ENCODE measurements at regions not wholly inside any gene's neighbourhood (a gene's known extent, or its start where the extent isn't known, plus 50 kb on each side); places are given as distances from the start of the nearest gene placed in this dataset.

- TF ChIP-seq POLR2AphosphoS5 (IDR thresholded peaks at IDR 0.05; ENCODE audit: low read depth, low read length) (no peak), CTCF (IDR thresholded peaks at IDR 0.05) (no peak), JUND (IDR thresholded peaks at IDR 0.05) (no peak), USF2 (IDR thresholded peaks at IDR 0.05; ENCODE audit: borderline replicate concordance, low read depth, low read length) (no peak), MAX (IDR thresholded peaks at IDR 0.05; ENCODE audit: low read depth) (no peak)
Measured at GRCh38 chr14:35174342-35174741, 52.0 kb downstream of the PRORP start.
